ENCODE measurements at regions not wholly inside any gene's neighbourhood (a gene's known extent, or its start where the extent isn't known, plus 50 kb on each side); places are given as distances from the start of the nearest gene placed in this dataset.
A peak's percentile ranks its signal among the peaks of the same experiment; 100 is the strongest.

DNA sequence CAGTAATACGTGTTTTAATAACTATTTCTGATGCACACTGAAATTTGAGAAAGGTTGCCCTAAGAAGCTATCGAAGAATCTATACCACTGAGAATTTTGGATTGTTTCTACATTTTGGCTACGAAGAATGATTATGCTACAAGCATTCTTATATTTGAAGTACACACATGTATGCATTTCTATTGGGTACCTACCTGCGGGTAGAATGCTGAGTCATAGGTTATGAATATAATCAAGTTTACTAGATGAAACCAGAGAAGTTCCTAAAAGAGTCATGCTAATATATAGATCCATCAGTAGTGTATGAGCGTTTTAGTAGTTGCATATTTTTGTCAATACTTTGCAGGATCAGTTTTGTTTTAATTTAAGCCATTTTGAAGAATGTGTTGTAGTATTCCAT is 62.0 kb upstream of the PCDH20 start:
- Histone ChIP-seq H3K27me3 (ENCODE audit: control insufficient read depth, insufficient read depth, low read length) (no peaks in the 10 kb centered on the region), H2AK5ac (ENCODE audit: low read depth, low read length) (no peak overlapping the region), H3K23ac (ENCODE audit: low read depth, low read length) (no peak overlapping the region), H2BK5ac (ENCODE audit: low read depth, low read length, poor library complexity, severe bottlenecking) (no peak overlapping the region), H3K4ac (ENCODE audit: low read depth, low read length) (no peak overlapping the region), H4K5ac (ENCODE audit: low read depth, low read length) (no peak overlapping the region), H3K27ac (ENCODE audit: insufficient read depth, low read length) (no peak overlapping the region), H2AK9ac (replicated peaks; ENCODE audit: low read depth, low read length, poor library complexity) (no peak overlapping the region), H4K91ac (ENCODE audit: insufficient read depth, low read depth, low read length) (no peak overlapping the region), H3K4me2 (ENCODE audit: low read depth, low read length) (no peak overlapping the region), H3K79me1 (ENCODE audit: low read depth in 1 of 2, low read length in 2 of 2) (no peaks in the 10 kb centered on the region), H3K18ac (ENCODE audit: low read depth, low read length) (no peak overlapping the region), H3K36me3 (ENCODE audit: control insufficient read depth, insufficient read depth, low read length) (no peaks in the 10 kb centered on the region), H3K14ac (replicated peaks; ENCODE audit: low read depth, low read length) (no peak overlapping the region), H4K8ac (ENCODE audit: low read depth in 2 of 2, low read length in 2 of 2) (no peak overlapping the region), H2BK120ac (ENCODE audit: low read depth, low read length) (no peak overlapping the region), H3K9me3 (ENCODE audit: control insufficient read depth, insufficient read depth, low read length) (no peaks in the 10 kb centered on the region; the same call in 1 of the 2 replicates), H3K4me1 (ENCODE audit: control insufficient read depth, insufficient read depth, low read length) (no peaks in the 10 kb centered on the region), H4K20me1 (ENCODE audit: insufficient read depth, low read length) (no peaks in the 10 kb centered on the region), H3K9me1 (ENCODE audit: insufficient read depth, low read length) (no peaks in the 10 kb centered on the region), H2BK20ac (ENCODE audit: low read depth, low read length) (no peak overlapping the region), H2AFZ (replicated peaks; ENCODE audit: low read length, poor library complexity) (no peak overlapping the region), H3K4me3 (ENCODE audit: insufficient read depth, low read depth, low read length) (no peak overlapping the region), H2BK15ac (ENCODE audit: low read depth, low read length) (no peak overlapping the region), H3K9ac (ENCODE audit: low read depth, low read length) (no peak overlapping the region), H3K56ac (ENCODE audit: extremely low read depth, insufficient read depth, low read length) (no peak overlapping the region)
- in situ Hi-C loops (cut with MboI; ENCODE audit: low sequenced_read_pairs) (no loop called here), intact Hi-C loops (cut with micrococcal nuclease) (no loop called here), dilution Hi-C loops (cut with HindIII; ENCODE audit: low sequenced_read_pairs, unreplicated experiment) (no loop called here)
- ATAC-seq (ENCODE audit: low read depth) = no peak
- TF ChIP-seq RFX5 (IDR thresholded peaks at IDR 0.05; ENCODE audit: low read depth, low read length) = no peak
- no peak for TF ChIP-seq CHD1 (IDR thresholded peaks at IDR 0.05; ENCODE audit: low read depth, low read length)
- peak; percentile 54 for TF ChIP-seq NFE2L2 (IDR thresholded peaks at IDR 0.05; ENCODE audit: low read depth, low read length)
- no peak for TF ChIP-seq MAFK (IDR thresholded peaks at IDR 0.05; ENCODE audit: low read depth, low read length)
- TF ChIP-seq SMC3 (IDR thresholded peaks at IDR 0.05; ENCODE audit: low read depth, low read length) = no peak
- TF ChIP-seq, protein P1, sequence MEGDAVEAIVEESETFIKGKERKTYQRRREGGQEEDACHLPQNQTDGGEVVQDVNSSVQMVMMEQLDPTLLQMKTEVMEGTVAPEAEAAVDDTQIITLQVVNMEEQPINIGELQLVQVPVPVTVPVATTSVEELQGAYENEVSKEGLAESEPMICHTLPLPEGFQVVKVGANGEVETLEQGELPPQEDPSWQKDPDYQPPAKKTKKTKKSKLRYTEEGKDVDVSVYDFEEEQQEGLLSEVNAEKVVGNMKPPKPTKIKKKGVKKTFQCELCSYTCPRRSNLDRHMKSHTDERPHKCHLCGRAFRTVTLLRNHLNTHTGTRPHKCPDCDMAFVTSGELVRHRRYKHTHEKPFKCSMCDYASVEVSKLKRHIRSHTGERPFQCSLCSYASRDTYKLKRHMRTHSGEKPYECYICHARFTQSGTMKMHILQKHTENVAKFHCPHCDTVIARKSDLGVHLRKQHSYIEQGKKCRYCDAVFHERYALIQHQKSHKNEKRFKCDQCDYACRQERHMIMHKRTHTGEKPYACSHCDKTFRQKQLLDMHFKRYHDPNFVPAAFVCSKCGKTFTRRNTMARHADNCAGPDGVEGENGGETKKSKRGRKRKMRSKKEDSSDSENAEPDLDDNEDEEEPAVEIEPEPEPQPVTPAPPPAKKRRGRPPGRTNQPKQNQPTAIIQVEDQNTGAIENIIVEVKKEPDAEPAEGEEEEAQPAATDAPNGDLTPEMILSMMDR (conservative IDR thresholded peaks at IDR 0.05; ENCODE audit: low read depth, low read length) = no peak
- TF ChIP-seq RAD21 (IDR thresholded peaks at IDR 0.05; ENCODE audit: low read length) = no peak
- no peak for TF ChIP-seq POLR2A (IDR thresholded peaks at IDR 0.05; ENCODE audit: low read depth, low read length)
- BruUV-seq (replicated peaks) = no TSS peak
- ChIA-PET CTCF (no interaction called here), POLR2A (ENCODE audit: unreplicated experiment) (no interaction called here)
- no CpG with 5 or more reads among the region's 5 CpGs for WGBS, 2 experiments (ENCODE audit: extremely low coverage in 2 of 2, insufficient read length in 1 of 2)
- no peak for DNase-seq
